H9 (cell line): ENCODE measurements at regions not wholly inside any gene's neighbourhood (a gene's known extent, or its start where the extent isn't known, plus 50 kb on each side); places are given as distances from the start of the nearest gene placed in this dataset.

Experiments used
- DNase-seq: peaks from one replicate; pipeline ENCODE4 v3.0.0-alpha.2; 2017
- H2AFZ ChIP-seq: one replicate; pipeline ENCODE4 v1.6.1; 2013; ENCODE audit warnings: mild to moderate bottlenecking, low read length, control low read depth, moderate library complexity
- H2AK5ac ChIP-seq: 2 replicates; pipeline ENCODE4 v1.6.1; 2013; ENCODE audit warnings: low read length, control low read depth, mixed read lengths; ENCODE audit not compliant: insufficient read length
- H2BK120ac ChIP-seq: one replicate; pipeline ENCODE4 v1.6.1; 2013; ENCODE audit warnings: low read depth, mild to moderate bottlenecking, low read length, control low read depth, inconsistent platforms; ENCODE audit not compliant: poor library complexity, severe bottlenecking
- H2BK12ac ChIP-seq: 2 replicates; pipeline ENCODE4 v1.6.1; 2013; ENCODE audit warnings: low read length, control low read depth, mixed read lengths, low read depth; ENCODE audit not compliant: insufficient read length
- H2BK15ac ChIP-seq: 2 replicates; pipeline ENCODE4 v1.6.1; 2013; ENCODE audit warnings: low read depth, low read length, control low read depth
- H2BK20ac ChIP-seq: one replicate; pipeline ENCODE4 v1.6.1; 2013; ENCODE audit warnings: low read depth, mild to moderate bottlenecking, low read length, control low read depth, inconsistent platforms; ENCODE audit not compliant: poor library complexity, severe bottlenecking
- H2BK5ac ChIP-seq: 2 replicates; pipeline ENCODE4 v1.6.1; 2013; ENCODE audit warnings: low read length, control low read depth, mixed read lengths; ENCODE audit not compliant: insufficient read length
- H3K14ac ChIP-seq: 2 replicates; pipeline ENCODE4 v1.6.1; 2013; ENCODE audit warnings: low read length, control low read depth; ENCODE audit not compliant: insufficient read depth
- H3K18ac ChIP-seq: 2 replicates; pipeline ENCODE4 v1.6.1; 2013; ENCODE audit warnings: low read depth, mild to moderate bottlenecking, mixed read lengths, low read length, control low read depth; ENCODE audit not compliant: insufficient read length
- H3K23ac ChIP-seq: 2 replicates; pipeline ENCODE4 v1.6.1; 2013; ENCODE audit warnings: low read length, control low read depth, mixed read lengths, low read depth; ENCODE audit not compliant: insufficient read length
- H3K23me2 ChIP-seq: 2 replicates; pipeline ENCODE4 v1.6.1; 2013; ENCODE audit warnings: low read depth, mild to moderate bottlenecking, mixed read lengths, low read length, control low read depth; ENCODE audit not compliant: insufficient read length, poor library complexity, severe bottlenecking
- H3K27ac ChIP-seq: 2 replicates; pipeline ENCODE4 v1.5.1; 2013; ENCODE audit warnings: low read length, control low read depth, mixed read lengths, low read depth; ENCODE audit not compliant: insufficient read length
- H3K27me3 ChIP-seq: 2 replicates; pipeline ENCODE4 v1.6.1; 2013; ENCODE audit warnings: low read length, control low read depth, inconsistent platforms; ENCODE audit not compliant: insufficient read depth
- H3K4ac ChIP-seq: 2 replicates; pipeline ENCODE4 v1.6.1; 2013; ENCODE audit warnings: low read depth, mild to moderate bottlenecking, control low read depth, inconsistent platforms, low read length, moderate library complexity
- H3K4me1 ChIP-seq: 2 replicates; pipeline ENCODE4 v1.6.1; 2013; ENCODE audit warnings: low read length, control low read depth, inconsistent platforms; ENCODE audit not compliant: insufficient read depth
- H3K4me2 ChIP-seq: 2 replicates; pipeline ENCODE4 v1.6.1; 2013; ENCODE audit warnings: low read length, control low read depth, mixed read lengths; ENCODE audit not compliant: insufficient read length, insufficient read depth
- H3K56ac ChIP-seq: 2 replicates; pipeline ENCODE4 v1.6.1; 2013; ENCODE audit warnings: low read depth, mild to moderate bottlenecking, mixed read lengths, low read length, control low read depth; ENCODE audit not compliant: insufficient read length
- H3K79me1 ChIP-seq: 2 replicates; pipeline ENCODE4 v1.6.1; 2013; ENCODE audit warnings: low read depth, mild to moderate bottlenecking, moderate library complexity, low read length, control low read depth, inconsistent platforms; ENCODE audit not compliant: insufficient read depth, poor library complexity, severe bottlenecking
- H3K79me2 ChIP-seq: 2 replicates; pipeline ENCODE4 v1.6.1; 2013; ENCODE audit warnings: low read length, control low read depth, inconsistent platforms; ENCODE audit not compliant: insufficient read depth
- H3K9ac ChIP-seq: 2 replicates; pipeline ENCODE4 v1.6.1; 2013; ENCODE audit warnings: low read length, control low read depth, mixed read lengths; ENCODE audit not compliant: insufficient read length; ENCODE audit errors: extremely low read depth
- H3K9me3 ChIP-seq: one replicate; pipeline ENCODE4 v1.6.1; 2013; ENCODE audit warnings: low read depth, low read length, inconsistent platforms; ENCODE audit not compliant: control insufficient read depth
- H3T11ph ChIP-seq: one replicate; pipeline ENCODE4 v1.6.1; 2013; ENCODE audit warnings: mild to moderate bottlenecking, low read length, control low read depth, inconsistent platforms
- H4K20me1 ChIP-seq: one replicate; pipeline ENCODE4 v1.6.1; 2013; ENCODE audit not compliant: control insufficient read depth, insufficient read length, insufficient read depth
- H4K5ac ChIP-seq: 2 replicates; pipeline ENCODE4 v1.6.1; 2013; ENCODE audit warnings: low read depth, mild to moderate bottlenecking, mixed read lengths, low read length, control low read depth; ENCODE audit not compliant: insufficient read length
- H4K8ac ChIP-seq: replicated peaks from 2 replicates; pipeline ENCODE4 v1.6.1; 2013; ENCODE audit warnings: low read length, control low read depth, mixed read lengths, low read depth; ENCODE audit not compliant: insufficient read length
- H4K91ac ChIP-seq: 2 replicates; pipeline ENCODE4 v1.6.1; 2013; ENCODE audit warnings: low read depth, mild to moderate bottlenecking, moderate library complexity, mixed read lengths, low read length, control low read depth; ENCODE audit not compliant: insufficient read length
- H3K27ac Mint-ChIP-seq, 3 experiments: 2 replicates in 2 of 3; 3 replicates in 1 of 3; pipeline ENCODE4 v1.8.0; 2020 to 2021; ENCODE audit warnings: mixed read lengths in 3 of 3, mild to moderate bottlenecking in 1 of 3, moderate library complexity in 1 of 3
- H3K27me3 Mint-ChIP-seq: 2 replicates; pipeline ENCODE4 v1.8.0; 2021; ENCODE audit warnings: low read depth, mild to moderate bottlenecking, moderate library complexity, mixed read lengths
- H3K36me3 Mint-ChIP-seq, 3 experiments: 2 replicates in 2 of 3; 3 replicates in 1 of 3; pipeline ENCODE4 v1.8.0; 2020 to 2021; ENCODE audit warnings: low read depth in 3 of 3, mixed read lengths in 3 of 3; ENCODE audit not compliant: insufficient read depth in 1 of 3
- H3K4me1 Mint-ChIP-seq, 2 experiments: 2 replicates each; pipeline ENCODE4 v1.8.0; 2020; ENCODE audit warnings: mixed read lengths in 2 of 2
- H3K4me3 Mint-ChIP-seq, 2 experiments: 2 replicates in 1 of 2; 3 replicates in 1 of 2; pipeline ENCODE4 v1.8.0; 2020 to 2021; ENCODE audit warnings: mild to moderate bottlenecking in 2 of 2, mixed read lengths in 2 of 2, moderate library complexity in 1 of 2
- H3K9me3 Mint-ChIP-seq, 2 experiments: 2 replicates in 1 of 2; 3 replicates in 1 of 2; pipeline ENCODE4 v1.8.0; 2020; ENCODE audit warnings: mild to moderate bottlenecking in 2 of 2, mixed read lengths in 2 of 2, moderate library complexity in 1 of 2
- whole genome bisulfite sequencing: extraction: QIAGEN DNeasy Blood & Tissue Kit; methylation state at CpG from one replicate; pipeline ENCODE4 v1.1.7; 2013; ENCODE audit warnings: missing lambda C conversion rate, low lambda C conversion rate, mixed read lengths; ENCODE audit not compliant: insufficient read length; ENCODE audit errors: extremely low coverage; 5-methylcytosine and 5-hydroxymethylcytosine counted together
- TF ChIP-seq, protein P1 (sequence below): fragments of 200-600 bp; sonication (generic); conservative IDR thresholded peaks from 3 replicates; pipeline ENCODE4 v1.8.0; 2021; ENCODE audit warnings: antibody characterized with exemption, mild to moderate bottlenecking

DNA sequence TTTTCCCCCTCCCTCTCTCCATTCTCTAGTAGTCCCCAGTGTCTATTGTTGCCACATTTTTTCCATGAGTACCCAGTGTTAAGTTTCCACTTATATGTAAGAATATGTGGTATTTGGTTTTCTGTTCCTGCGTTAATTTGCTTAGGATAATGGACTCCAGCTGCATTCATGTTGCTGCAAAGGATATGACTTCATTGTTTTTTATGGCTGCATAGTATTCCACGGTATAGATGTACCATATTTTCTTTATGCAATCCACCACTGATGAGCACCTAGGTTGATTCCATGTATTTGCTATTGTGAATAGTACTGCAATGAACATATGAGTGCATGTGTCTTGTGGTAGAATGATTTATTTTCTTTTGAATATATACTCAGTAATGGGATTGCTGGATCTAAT is 77.4 kb upstream of the MEGF10 start:
- Histone ChIP-seq H3K14ac (no peak overlapping the region), H3K27ac (no peak overlapping the region), H3K4ac (no peak overlapping the region), H3T11ph (no peak overlapping the region), H2BK20ac (no peak overlapping the region), H2BK15ac (no peak overlapping the region), H3K79me1 (no peaks in the 10 kb centered on the region), H3K27me3 (no peaks in the 10 kb centered on the region), H4K8ac (no peak overlapping the region), H3K9ac (no peak overlapping the region), H4K20me1 (no peaks in the 10 kb centered on the region), H2BK120ac (no peak overlapping the region), H2BK5ac (no peak overlapping the region), H3K9me3 (no peaks in the 10 kb centered on the region), H3K79me2 (no peaks in the 10 kb centered on the region), H3K23me2 (no peaks in the 10 kb centered on the region), H2BK12ac (no peak overlapping the region), H3K18ac (no peak overlapping the region), H3K4me2 (no peak overlapping the region), H2AFZ (no peak overlapping the region), H3K4me1 (peaks cover 4% of the 10 kb centered on the region; the same call in 1 of the 2 replicates), H4K91ac (no peak overlapping the region), H3K56ac (no peak overlapping the region), H4K5ac (no peak overlapping the region), H2AK5ac (no peak overlapping the region), H3K23ac (no peak overlapping the region)
- Mint-ChIP-seq H3K27me3 (no peaks in the 10 kb centered on the region), H3K4me1 (peaks cover 12 to 13% of the 10 kb centered on the region in 2 experiments), H3K4me3 (no peak overlapping the region), H3K9me3 (peaks cover 0 to 2% of the 10 kb centered on the region in 2 experiments; a peak in 1 of 5 replicates), H3K36me3 (no peaks in the 10 kb centered on the region), H3K27ac (no peak overlapping the region)
- no peak for DNase-seq
- TF ChIP-seq, protein P1, sequence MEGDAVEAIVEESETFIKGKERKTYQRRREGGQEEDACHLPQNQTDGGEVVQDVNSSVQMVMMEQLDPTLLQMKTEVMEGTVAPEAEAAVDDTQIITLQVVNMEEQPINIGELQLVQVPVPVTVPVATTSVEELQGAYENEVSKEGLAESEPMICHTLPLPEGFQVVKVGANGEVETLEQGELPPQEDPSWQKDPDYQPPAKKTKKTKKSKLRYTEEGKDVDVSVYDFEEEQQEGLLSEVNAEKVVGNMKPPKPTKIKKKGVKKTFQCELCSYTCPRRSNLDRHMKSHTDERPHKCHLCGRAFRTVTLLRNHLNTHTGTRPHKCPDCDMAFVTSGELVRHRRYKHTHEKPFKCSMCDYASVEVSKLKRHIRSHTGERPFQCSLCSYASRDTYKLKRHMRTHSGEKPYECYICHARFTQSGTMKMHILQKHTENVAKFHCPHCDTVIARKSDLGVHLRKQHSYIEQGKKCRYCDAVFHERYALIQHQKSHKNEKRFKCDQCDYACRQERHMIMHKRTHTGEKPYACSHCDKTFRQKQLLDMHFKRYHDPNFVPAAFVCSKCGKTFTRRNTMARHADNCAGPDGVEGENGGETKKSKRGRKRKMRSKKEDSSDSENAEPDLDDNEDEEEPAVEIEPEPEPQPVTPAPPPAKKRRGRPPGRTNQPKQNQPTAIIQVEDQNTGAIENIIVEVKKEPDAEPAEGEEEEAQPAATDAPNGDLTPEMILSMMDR: no peak
- no CpG with 5 or more reads among the region's 2 CpGs for WGBS
